ENCODE measurements at regions not wholly inside any gene's neighbourhood (a gene's known extent, or its start where the extent isn't known, plus 50 kb on each side); places are given as distances from the start of the nearest gene placed in this dataset.

GRCh38 chrX:6694221-6694620 is 159.3 kb upstream of the VCX3A start:
- TF ChIP-seq CTCF (IDR thresholded peaks at IDR 0.05; ENCODE audit: poor library complexity) (no peak), EZH2 (IDR thresholded peaks at IDR 0.05; ENCODE audit: borderline replicate concordance) (no peak)

Measured in hepatocyte (in vitro differentiated cells).